AML-193 (cell line): ENCODE measurements at regions not wholly inside any gene's neighbourhood (a gene's known extent, or its start where the extent isn't known, plus 50 kb on each side); places are given as distances from the start of the nearest gene placed in this dataset.
"Not testable (repeated sequence)": the region's sequence is repeated elsewhere in the genome, so short reads cannot be mapped to it uniquely, and the experiment has no call there.

Source experiments
- DNase-seq, 2 experiments: peaks; one replicate each; lab custom pipeline; 2025; lab: John Stamatoyannopoulos, UW

DNA sequence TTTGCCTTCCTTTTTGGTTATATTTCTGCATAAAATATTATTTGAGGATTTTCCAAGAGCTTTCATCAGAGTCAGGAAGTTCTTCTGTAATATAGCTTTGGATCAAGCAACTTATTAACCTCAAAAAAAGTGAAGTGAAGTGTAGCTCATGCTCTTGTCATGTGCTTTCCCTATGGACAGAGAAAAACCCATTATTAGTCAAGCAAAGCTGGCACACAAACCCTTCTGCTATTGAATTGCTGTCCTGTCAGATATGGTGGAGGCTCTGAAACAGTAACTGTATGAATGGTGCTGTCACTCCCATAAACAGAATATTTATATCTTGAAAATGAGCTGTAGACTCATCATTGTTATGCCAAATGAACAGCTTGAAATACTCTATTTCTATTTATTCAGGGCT, 1533.3 kb downstream of the RPIA start:
- not testable (repeated sequence) for DNase-seq

DNA sequence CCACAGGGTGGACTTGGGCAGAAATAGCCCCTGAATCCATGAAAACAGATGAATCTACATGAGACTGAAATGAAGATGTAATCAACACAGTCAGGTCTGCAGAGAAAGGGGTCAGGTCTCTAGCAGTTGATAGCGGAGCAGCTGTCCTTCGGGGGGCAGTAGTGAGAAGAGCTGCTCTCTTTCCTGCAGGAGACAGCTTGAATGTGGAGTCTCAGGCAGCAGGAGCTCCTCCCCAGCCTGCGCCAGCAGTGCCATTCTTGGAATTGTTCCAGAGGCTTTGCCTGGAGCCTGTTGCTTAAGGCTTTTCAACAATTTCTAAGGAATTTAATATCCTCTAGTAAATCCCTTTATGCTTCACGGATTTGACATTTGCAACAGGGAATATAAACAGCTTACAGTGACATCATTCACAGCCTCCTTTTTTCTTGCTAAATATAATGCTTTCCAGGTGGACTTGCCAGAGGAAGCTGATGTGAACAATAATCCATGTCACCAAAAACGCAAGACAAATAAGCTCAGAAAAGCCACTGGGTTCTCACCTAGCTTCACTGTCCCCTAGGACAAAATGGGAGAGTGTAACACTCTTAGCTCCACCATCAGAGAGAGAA, 1535.1 kb downstream of the RPIA start:
- DNase-seq = not testable (repeated sequence)

DNA sequence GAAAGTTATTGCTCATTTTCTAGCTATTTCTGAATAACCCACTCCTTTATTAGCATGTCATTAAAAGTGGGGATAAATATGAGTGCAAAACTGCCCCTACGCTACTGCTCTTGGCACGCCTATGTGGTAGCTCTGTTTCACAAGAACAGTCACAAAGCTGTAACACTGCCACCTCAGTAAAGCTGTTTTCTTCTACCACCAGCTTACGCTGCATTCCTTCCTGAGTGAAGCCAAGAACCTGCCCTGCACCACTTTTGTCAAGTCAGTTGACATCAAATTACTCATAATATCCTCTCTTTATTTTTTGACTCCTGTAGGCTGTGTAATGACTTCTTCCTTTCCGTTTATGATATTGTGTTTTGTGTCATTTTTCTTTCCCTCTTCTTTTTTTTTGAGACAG, 1539.7 kb downstream of the RPIA start:
- DNase-seq = not testable (repeated sequence)

DNA sequence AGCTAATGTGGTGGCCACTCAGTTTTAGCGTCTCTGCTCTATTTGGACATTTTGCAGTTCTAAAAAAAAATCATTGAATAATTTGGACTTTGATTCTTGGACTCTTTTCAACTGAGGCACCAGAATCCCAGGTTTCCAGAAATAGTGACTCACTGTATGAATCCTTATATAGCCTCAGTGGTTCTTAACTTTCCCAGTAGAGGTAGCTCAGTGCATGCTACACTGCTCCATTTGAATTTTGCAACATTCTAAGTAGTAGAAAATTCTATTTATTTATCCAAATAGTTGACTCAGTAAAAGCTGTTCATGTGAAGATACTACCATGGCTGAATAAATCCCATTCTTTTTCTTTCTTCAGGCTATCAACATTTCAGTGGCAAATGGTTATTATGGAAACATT, 1544.0 kb downstream of the RPIA start:
- DNase-seq = not testable (repeated sequence)

DNA sequence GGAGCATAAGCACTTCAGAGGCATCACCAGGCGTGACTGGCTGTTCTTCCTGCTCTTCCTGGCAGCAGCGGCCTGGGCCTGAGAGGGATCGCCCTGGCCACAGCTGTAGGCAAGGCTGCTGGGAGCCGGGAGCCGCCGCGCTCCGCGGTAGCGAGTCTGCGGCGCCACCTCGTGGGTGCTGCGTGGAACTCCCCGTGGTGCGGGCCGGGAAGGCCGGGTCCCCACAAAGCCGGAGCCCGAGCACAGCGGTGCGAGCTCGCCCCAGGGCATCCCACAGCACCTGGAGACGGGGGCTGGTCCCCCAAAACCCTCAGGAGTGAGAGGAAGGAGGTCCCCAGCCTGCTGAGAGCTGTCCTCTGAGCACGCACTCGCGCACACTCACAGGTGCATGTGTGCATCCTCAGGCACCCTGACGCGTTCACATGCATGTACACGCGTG, 1546.5 kb downstream of the RPIA start:
- not testable (repeated sequence) for DNase-seq

DNA sequence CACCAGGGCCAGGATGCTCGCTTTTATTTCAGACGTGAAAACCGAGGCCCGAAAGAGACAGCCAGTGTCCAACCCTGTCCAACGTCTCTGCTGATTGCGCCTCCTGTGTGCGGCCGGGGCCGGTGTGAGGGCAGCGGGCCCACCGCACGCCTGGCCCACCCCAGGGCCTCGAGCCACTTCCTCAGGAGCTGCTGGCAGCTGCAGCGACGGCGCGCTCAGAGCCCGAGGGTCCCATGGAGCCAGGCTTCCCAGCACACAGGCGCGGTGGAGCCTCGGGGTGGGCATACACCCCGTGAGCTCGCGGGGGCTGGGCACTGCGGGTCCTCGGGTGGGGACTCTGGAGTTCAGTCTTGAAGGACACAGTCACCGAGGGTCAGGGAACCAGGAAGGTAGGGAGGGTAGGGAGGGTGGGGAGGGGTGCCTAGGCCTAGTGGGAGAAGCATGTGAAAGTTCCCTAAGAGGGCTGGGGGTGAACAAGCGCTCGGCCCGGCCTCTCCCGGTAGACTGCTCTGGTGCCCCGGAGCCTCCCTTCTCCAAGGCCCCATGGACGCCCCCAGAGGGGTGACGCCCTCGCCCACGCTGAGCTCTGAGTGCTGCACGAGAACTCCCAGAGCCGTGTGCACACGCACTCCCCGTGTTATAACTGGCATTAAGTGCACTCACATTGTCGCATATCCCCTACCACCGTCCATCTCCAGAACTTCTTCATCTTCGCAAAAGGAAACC, 1547.2 kb downstream of the RPIA start:
- DNase-seq = not testable (repeated sequence)

DNA sequence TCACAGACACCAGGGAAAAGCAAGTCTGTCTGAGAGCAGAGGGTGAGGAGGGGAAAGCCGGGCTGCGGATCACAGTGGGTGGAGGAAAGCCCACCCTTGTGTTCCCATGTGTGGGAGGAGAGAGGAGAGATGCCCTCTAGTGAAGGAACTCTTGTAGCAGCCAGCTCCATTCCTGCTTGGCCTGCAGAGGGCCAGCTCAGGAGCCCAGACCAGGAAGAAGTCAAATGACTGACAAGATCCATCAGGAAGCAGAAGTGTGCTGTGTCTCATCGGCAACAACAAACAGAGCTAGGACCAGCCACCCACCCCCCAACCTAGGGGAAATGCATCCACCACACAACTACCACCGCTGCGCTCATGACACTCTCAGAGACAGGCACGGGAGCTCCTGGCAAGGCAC, 1548.3 kb downstream of the RPIA start:
- DNase-seq = not testable (repeated sequence)

DNA sequence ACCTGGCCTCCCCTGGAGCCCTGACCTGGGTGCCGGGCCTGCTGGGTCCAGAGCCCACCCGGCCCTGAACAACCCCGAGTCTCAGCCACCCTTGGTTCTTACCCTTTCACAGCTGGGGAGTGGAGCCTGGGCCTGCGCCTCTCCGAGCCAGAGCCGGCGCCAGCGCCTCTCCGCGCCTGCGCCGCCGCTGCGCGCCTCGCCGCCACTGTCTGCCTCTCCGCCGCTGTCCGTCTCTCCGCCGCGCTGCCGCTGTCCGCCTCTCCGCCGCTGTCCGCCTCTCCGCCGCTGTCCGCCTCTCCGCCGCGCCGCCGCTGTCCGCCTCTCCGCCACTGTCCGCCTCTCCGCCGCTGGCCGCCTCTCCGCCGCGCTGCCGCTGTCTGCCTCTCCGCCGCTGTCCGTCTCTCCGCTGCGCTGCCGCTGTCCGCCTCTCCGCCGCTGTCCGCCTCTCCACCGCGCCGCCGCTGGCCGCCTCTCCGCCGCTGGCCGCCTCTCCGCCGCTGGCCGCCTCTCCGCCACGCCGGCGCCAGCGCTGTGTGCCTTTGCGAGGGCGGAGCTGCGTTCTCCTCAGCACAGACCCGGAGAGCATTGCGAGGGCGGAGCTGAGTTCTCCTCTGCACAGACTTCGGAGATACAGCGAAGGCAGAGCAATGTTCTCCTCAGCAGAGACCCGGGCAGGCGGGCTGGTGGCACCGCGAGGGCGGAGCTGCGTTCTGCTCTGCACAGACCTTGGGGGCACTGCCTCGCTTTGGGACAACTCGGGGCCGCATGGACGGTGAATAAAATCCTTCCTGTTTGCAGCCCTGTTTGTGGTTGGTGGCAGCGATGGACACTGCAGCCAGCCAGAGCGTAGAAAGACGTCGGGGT, 1553.7 kb downstream of the RPIA start:
- not testable (repeated sequence) for DNase-seq

DNA sequence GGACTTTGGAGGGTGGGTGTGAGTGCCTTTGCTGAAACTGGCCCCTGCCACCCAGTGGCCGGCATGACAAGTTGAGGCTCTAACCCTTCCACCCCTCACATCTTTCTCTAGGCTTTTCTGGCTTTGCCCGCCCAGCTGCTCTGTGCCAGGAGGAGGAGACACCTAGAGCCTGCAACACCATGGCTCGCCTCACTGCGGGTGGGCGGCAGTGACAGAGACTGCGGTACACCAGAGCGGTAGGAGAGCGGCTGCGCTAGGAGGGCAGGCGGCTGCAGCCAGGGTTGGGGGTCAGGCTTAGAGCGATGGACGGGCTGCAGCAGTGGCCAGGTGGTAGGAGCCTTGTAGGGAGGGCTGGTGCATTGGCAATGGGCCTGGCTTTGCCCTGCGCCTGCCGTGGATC, 1556.9 kb downstream of the RPIA start:
- not testable (repeated sequence) for DNase-seq

DNA sequence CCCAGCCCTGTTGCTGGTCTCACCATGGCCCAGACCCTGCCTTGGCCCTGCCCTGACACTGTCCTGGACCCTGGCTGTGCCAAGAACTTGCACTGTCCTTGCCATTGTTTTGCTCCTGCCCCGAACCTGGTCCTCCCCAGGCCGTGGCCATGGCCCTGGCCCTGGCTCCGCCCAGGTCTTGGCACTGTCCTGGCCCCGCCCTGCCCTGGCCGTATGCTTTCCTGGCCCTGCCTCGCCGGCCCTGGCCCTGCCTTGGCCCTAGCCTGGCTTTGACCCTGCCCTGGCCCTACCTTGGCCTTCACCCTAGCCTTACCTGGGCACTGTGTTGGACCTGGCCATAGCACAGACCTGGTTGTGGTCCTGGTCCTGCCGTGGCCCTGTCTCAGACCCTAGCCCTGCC, 1558.9 kb downstream of the RPIA start:
- DNase-seq = not testable (repeated sequence)

DNA sequence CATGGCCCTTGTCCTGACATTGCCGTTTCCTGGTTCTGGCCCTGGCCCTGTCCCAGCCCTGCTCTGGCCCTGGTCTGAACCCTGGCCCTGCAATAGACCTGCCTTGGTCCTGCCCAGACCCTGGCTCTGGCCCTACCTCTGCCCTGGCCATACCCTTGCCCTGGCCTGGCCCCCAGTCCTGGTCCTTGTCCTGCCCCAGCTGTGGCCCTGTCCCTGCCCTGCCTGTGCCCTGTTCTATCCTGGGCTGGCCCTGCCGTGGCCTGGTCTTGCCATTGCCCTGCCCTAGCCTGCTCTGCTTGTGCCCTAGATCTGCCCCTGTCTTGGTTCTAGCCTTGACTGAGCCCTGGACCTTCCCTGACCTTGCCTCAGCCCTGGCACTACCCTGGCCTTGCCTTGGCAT, 1560.1 kb downstream of the RPIA start:
- DNase-seq = not testable (repeated sequence)

DNA sequence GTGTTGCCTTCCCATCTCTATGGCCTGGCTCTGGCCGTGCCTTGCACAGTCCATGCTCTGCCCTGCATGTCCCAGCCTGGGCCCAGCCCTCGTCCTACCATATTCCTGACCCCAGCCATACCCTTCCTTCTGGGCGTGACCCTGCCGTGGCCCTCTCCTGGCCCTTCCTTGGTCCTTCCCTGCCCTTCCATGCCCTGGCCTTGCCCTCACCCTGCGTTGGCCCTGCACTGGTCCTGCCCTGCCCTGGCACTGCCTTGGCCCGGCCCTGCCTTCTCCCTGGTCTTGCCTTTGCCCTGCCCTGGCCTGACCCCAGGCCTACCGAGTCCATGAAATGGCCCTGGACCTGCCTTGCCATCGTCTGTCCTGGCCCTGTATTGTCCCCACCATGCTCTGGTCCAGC, 1561.8 kb downstream of the RPIA start:
- DNase-seq = not testable (repeated sequence)

DNA sequence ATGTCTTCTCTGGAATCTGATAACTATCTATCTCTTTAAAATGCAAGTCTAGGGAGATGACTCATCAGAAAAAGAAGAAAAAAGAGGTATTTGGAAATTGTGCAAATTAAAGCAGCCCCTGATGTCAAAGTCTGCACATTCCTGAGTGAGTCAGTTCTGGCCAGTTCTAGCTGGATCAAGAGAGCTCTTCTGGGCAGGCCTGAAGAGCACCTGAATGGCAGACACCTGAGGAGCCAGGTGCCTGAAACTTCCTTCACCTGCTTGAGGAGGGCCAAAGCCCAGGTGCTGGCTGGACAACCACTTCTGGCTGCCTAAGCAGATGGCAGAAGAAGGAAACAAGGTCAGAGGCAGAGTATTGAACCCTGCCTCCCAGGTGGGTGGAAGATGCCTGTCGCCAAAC, 1575.4 kb downstream of the RPIA start:
- DNase-seq = not testable (repeated sequence)

DNA sequence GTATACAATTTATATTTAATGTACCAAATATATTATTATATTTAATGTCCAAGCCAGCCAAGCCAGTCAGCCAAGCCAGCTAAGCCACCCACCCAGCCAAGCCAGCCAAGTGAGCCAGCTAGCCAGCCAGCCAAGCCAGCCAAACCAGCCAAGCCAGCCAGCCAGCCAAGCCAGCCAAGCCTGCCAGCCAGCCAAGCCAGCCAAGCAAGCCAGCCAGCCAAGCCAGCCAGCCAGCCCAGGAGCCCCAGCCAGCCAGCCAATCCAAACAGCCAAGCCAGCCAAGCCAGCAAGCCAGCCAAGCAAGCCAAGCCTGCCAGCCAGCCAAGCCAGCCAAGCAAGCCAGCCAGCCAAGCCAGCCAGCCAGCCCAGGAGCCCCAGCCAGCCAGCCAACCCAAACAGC, 1596.3 kb downstream of the RPIA start:
- not testable (repeated sequence) for DNase-seq

DNA sequence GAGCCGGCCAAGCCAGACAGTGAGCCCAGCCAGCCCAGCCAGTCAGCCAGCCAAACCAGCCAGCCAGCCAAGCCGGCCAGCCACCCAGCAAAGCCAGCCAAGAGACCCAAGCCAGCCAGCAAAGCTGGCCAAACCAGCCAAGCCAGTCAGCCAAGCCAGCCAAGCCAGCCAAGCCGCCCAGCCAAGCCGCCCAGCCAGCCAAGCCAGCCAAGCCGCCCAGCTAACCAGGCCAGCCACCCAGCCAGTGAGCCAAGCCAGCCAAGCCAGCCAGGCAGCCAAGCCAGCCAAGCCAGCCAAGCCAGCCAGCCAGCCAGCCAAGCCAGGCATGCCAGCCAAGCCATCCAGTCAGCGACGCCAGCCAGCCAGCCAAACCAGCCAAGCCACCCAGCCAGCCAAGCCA, 1596.9 kb downstream of the RPIA start:
- not testable (repeated sequence) for DNase-seq

DNA sequence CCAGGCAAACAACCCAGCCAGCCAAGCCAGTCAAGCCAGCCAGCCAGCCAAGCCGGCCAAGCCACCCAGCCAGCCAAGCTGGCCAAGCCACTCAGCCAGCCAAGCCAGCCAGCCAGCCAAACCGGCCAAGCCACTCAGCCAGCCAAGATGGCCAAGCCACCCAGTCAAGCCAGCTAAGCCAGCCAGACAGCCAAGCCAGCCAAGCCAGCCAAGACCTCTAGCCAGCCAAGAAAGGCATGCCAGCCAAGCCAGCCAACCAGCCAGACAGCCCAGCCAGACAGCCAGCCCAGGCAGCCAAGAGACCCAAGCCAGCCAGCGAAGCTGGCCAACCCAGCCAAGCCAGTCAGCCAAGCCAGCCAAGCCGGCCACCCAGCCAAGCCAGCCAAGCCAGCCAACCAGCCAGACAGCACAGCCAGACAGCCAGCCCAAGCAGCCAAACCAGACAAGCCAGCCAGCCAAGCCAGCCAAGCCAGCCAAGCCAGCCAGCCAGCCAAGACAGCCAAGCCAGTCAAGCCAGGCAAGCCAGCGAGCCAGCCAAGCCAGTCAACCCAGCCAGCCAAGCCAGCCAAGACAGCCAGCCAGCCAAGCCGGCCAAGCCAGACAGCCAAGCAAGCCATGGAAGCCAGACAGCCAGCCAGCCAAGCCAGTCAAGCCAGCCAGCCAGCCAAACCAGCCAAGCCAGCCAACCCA, 1598.0 kb downstream of the RPIA start:
- not testable (repeated sequence) for DNase-seq

DNA sequence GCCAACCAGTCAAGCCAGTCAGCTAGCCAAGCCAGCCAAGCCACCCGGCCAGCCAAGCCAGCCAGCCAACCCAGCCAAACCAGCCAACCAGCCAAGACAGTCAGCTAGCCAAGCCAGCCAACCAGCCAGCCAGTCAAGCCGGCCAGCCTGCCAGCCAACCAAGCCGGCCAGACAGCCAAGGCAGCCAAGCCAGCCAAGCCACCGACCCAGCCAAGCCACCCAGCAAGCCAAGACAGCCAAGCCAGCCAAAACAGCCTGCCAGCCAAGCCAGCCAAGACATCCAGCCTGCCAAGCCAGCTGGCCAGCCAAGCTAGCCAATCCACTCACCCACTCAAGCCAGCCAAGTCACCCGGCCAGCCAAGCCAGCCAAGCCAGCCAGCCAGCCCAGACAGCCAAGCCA, 1599.2 kb downstream of the RPIA start:
- DNase-seq = not testable (repeated sequence)

DNA sequence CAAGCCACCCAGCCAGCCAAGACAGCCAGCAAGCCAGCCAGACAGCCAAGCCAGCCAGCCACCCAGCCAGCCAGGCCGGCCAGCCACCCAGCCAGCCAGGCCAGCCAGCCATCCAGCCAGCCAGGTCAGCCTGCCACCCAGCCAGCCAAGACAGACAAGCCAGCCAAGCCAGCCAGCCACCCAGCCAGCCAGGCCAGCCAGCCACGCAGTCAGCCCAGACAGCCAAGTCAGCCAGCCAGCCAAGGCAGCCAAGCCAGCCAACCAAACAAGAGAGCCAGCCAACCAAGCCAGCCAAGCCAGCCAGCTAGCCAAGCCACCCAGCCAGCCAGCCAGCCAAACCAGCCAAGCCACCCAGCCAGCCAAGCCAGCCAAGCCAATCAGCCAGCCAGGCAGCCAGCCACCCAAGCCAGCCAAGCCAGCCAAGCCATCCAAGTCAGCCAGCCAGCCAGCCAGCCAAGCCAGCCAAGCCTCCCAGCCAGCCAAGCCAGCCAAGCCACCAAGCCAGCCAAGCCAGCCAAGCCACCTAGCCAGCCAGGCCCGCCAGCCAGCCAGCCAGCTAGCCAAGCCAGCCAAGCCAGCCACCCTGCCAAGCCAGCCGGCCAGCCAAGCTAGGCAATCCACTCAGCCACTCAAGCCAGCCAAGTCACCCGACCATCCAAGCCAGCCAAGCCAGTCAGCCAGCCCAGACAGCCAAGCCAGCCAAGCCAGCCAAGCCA, 1599.9 kb downstream of the RPIA start:
- DNase-seq = not testable (repeated sequence)

DNA sequence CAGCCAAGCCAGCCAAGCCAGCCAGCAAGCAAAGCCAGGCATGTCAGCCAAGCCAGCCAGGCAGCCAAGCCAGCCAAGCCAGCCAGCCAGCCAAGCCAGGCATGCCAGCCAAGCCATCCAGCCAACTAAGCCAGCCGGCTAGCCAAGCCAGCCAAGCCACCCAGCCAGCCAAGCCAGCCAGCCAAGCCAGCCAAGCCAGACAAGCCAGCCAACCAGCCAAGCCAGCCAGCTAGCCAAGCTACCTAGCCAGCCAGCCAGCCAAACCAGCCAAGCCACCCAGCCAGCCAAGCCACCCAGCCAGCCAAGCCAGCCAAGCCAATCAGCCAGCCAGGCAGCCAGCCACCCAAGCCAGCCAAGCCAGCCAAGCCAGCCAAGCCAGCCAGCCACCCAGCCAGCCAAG, 1600.5 kb downstream of the RPIA start:
- not testable (repeated sequence) for DNase-seq

DNA sequence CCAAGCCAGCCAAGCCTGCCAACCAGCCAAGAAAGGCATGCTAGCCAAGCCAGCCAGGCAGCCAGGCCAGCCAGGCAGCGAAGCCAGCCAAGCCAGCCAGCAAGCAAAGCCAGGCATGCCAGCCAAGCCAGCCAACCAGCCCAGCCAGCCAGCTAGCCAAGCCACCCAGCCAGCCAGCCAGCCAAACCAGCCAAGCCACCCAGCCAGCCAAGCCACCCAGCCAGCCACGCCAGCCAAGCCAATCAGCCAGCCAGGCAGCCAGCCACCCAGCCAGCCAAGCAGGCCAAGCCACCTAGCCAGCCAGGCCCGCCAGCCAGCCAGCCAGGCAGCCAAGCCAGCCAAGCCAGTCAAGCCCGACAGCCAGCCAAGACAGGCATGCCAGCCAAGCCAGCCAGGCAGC, 1601.0 kb downstream of the RPIA start:
- DNase-seq = not testable (repeated sequence)

DNA sequence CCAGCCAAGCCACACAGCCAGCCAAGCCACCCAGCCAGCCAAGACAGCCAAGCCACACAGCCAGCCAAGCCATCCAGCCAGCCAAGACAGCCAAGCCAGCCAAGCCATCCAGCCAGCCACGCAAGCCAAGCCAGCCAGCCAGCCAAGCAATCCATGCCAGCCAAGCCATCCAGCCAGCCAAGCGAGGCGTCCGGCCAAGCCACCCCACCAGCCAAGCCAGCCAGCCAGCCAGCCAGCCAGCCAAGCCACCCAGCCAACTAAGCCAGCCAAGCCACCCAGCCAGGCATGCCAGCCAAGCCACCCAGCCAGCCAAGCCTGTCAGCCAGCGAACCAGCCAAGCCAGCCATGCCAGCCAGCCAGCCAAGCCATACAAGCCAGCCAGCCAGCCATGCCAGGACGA, 1601.8 kb downstream of the RPIA start:
- not testable (repeated sequence) for DNase-seq
